HepG2 (cell line): ENCODE measurements at regions not wholly inside any gene's neighbourhood (a gene's known extent, or its start where the extent isn't known, plus 50 kb on each side); places are given as distances from the start of the nearest gene placed in this dataset.
A peak's percentile ranks its signal among the peaks of the same experiment; 100 is the strongest.

Source experiments
- ATAC-seq: fragments of 200-7000 bp; cut with Tn5 transposase; 3 replicates; pipeline ENCODE4 v1.9.1; 2020; ENCODE audit warnings: mild to moderate bottlenecking, moderate library complexity
- BruUV-seq: library from RNA; stranded (reverse); fragments of 400-500 nt; replicated peaks from 2 replicates; lab custom pipeline; 2021; lab: Mats Ljungman, UMichigan
- CTCF ChIA-PET: fragments of 300-600 bp; formaldehyde crosslinking; extraction: SDS; loops from one replicate; lab custom pipeline; 2021; ENCODE audit warnings: low total read pairs, inconsistent platforms, low intra/inter-chr PET ratio; lab: Yijun Ruan, JAX
- POLR2A ChIA-PET: fragments of 350-600 bp; sonication (Branson Sonifier 250); formaldehyde crosslinking; loops from one replicate; lab custom pipeline; 2020; ENCODE audit warnings: antibody characterized with exemption, inconsistent platforms; lab: Yijun Ruan, JAX
- DNase-seq: peaks from one replicate; pipeline ENCODE4 v3.0.0-alpha.2; 2015; ENCODE audit warnings: low spot score
- FAIRE-seq: peaks from 3 replicates; lab custom pipeline; 2011; peaks lifted over from hg19 to GRCh38; lab: Jason Lieb, UNC
- H2AFZ ChIP-seq: one replicate; pipeline ENCODE4 v1.6.1; 2011; ENCODE audit warnings: low read length, inconsistent platforms
- H3K27ac ChIP-seq: fragments of 300-600 bp; 3 replicates; pipeline ENCODE4 v1.8.0; 2011; ENCODE audit warnings: mixed run types, mild to moderate bottlenecking, mixed read lengths, low read length, inconsistent platforms; ENCODE audit not compliant: insufficient read depth; ENCODE audit errors: extremely low read length
- H3K27me3 ChIP-seq, 2 experiments: fragments of 200-600 bp in 1 of 2; 2 replicates in 1 of 2; 3 replicates in 1 of 2; pipeline versions ENCODE4 v1.6.0 to v1.8.0; 2011; ENCODE audit warnings: low read length in 2 of 2, mild to moderate bottlenecking in 2 of 2, moderate library complexity in 2 of 2, inconsistent platforms in 1 of 2; ENCODE audit not compliant: insufficient read depth in 2 of 2, control insufficient read depth in 1 of 2
- H3K36me3 ChIP-seq, 2 experiments: fragments of 200-600 bp in 1 of 2; replicated peaks in 1 of 2; 2 replicates in 1 of 2; 3 replicates in 1 of 2; pipeline versions ENCODE4 v1.5.1 to v1.8.0; 2011; ENCODE audit warnings: low read length in 2 of 2, inconsistent platforms in 1 of 2; ENCODE audit not compliant: insufficient read depth in 2 of 2, control insufficient read depth in 1 of 2
- H3K4me1 ChIP-seq: 2 replicates; pipeline ENCODE4 v1.5.1; 2012; ENCODE audit warnings: low read length, inconsistent platforms; ENCODE audit not compliant: insufficient read depth
- H3K4me2 ChIP-seq: 2 replicates; pipeline ENCODE4 v1.6.0; 2011; ENCODE audit warnings: low read depth, low read length, inconsistent platforms
- H3K4me3 ChIP-seq, 3 experiments: fragments of 200-600 bp in 1 of 3; sonication (generic), shearing (Covaris generic) in 1 of 3; replicated peaks in 1 of 3; 2 replicates each; pipeline ENCODE4 v1.5.1; 2011 to 2016; ENCODE audit warnings: low read length in 3 of 3, inconsistent platforms in 2 of 3, low read depth in 2 of 3, mild to moderate bottlenecking in 2 of 3, control low read depth in 1 of 3, mixed read lengths in 1 of 3; ENCODE audit not compliant: insufficient read depth in 1 of 3
- H3K79me2 ChIP-seq: one replicate; pipeline ENCODE4 v1.6.1; 2011; ENCODE audit warnings: low read length, inconsistent platforms; ENCODE audit not compliant: insufficient read depth
- H3K9ac ChIP-seq: 2 replicates; pipeline ENCODE4 v1.6.0; 2011; ENCODE audit warnings: mild to moderate bottlenecking, low read depth, low read length, inconsistent platforms; ENCODE audit not compliant: insufficient read depth
- H3K9me3 ChIP-seq: 2 replicates; pipeline ENCODE4 v1.5.1; 2012; ENCODE audit warnings: mild to moderate bottlenecking, low read length
- H4K20me1 ChIP-seq: 2 replicates; pipeline ENCODE4 v1.6.0; 2011; ENCODE audit warnings: inconsistent platforms, mild to moderate bottlenecking, low read length, moderate library complexity; ENCODE audit not compliant: insufficient read depth
- FUBP1 ChIP-seq: sonication (generic); formaldehyde crosslinking; IDR thresholded peaks from 2 replicates; pipeline ENCODE4 v1.5.1; 2020; ENCODE audit warnings: missing genetic modification reagents, mild to moderate bottlenecking, borderline replicate concordance
- NFE2 ChIP-seq: sonication (generic); formaldehyde crosslinking; IDR thresholded peaks from 2 replicates; pipeline ENCODE4 v1.4.0; 2020; ENCODE audit warnings: missing genetic modification reagents
- ONECUT2 ChIP-seq: sonication (generic); formaldehyde crosslinking; IDR thresholded peaks from 2 replicates; pipeline ENCODE4 v1.4.0; 2020; ENCODE audit warnings: missing genetic modification reagents
- PTBP1 ChIP-seq: fragments of 200-400 bp; formaldehyde crosslinking; IDR thresholded peaks from 2 replicates; pipeline ENCODE4 v1.6.1; 2018; ENCODE audit warnings: low read length, low read depth; ENCODE audit not compliant: poor library complexity, severe bottlenecking
- REST ChIP-seq, 2 experiments: IDR thresholded peaks; 2 replicates each; pipeline ENCODE4 v1.6.1; 2011 to 2012; ENCODE audit warnings: low read length in 2 of 2, borderline replicate concordance in 1 of 2, low read depth in 1 of 2, mild to moderate bottlenecking in 1 of 2, moderate library complexity in 1 of 2
- SETDB1 ChIP-seq: sonication (generic); formaldehyde crosslinking; IDR thresholded peaks from 2 replicates; pipeline ENCODE4 v1.5.1; 2020; ENCODE audit warnings: missing genetic modification reagents, mild to moderate bottlenecking, borderline replicate concordance
- STAG1 ChIP-seq: sonication (generic); formaldehyde crosslinking; IDR thresholded peaks from 2 replicates; pipeline ENCODE4 v1.4.0; 2020; ENCODE audit warnings: missing genetic modification reagents
- TSC22D2 ChIP-seq: sonication (generic); formaldehyde crosslinking; IDR thresholded peaks from 2 replicates; pipeline ENCODE4 v1.5.1; 2020; ENCODE audit warnings: missing genetic modification reagents, mild to moderate bottlenecking, borderline replicate concordance
- ZKSCAN1 ChIP-seq: fragments of 150-350 bp; IDR thresholded peaks from 2 replicates; pipeline ENCODE4 v1.6.1; 2014; ENCODE audit warnings: low read length
- ZNF331 ChIP-seq: sonication (generic); formaldehyde crosslinking; IDR thresholded peaks from 2 replicates; pipeline ENCODE4 v1.4.0; 2020; ENCODE audit warnings: missing genetic modification reagents
- ZNF761 ChIP-seq: sonication (generic); formaldehyde crosslinking; conservative IDR thresholded peaks from 2 replicates; pipeline ENCODE4 v1.4.0; 2020; ENCODE audit warnings: mild to moderate bottlenecking, missing genetic modification reagents
- ZNF850 ChIP-seq: sonication (generic); formaldehyde crosslinking; conservative IDR thresholded peaks from 2 replicates; pipeline ENCODE4 v1.9.0; 2021; ENCODE audit warnings: mild to moderate bottlenecking, missing genetic modification reagents
- WGBS: methylation state at CpG from one replicate; pipeline ENCODE4 v1.1.6; 2017; ENCODE audit warnings: low lambda C conversion rate; 5-methylcytosine and 5-hydroxymethylcytosine counted together
- in situ Hi-C: cut with HindIII; loops from 2 replicates; pipeline ENCODE4 v1.10.0; 2017; ENCODE audit warnings: low pct_unique_long_range_greater_than_20kb; ENCODE audit not compliant: extremely low pct_ligation_motif_present
- intact Hi-C: fragments of 100-400 bp; cut with micrococcal nuclease; formaldehyde crosslinking; loops from one replicate; pipeline ENCODE4 v1.10.0; 2022; ENCODE audit not compliant: unreplicated experiment
- TF ChIP-seq, protein P1 (sequence below): sonication (generic); formaldehyde crosslinking; IDR thresholded peaks from 2 replicates; pipeline ENCODE4 v1.5.0; 2020; ENCODE audit warnings: mild to moderate bottlenecking, low read depth, missing genetic modification reagents, borderline replicate concordance
- TF ChIP-seq, protein P2 (sequence below): IDR thresholded peaks from 2 replicates; pipeline ENCODE4 v1.4.0; 2020; ENCODE audit warnings: mild to moderate bottlenecking, missing genetic modification reagents

DNA sequence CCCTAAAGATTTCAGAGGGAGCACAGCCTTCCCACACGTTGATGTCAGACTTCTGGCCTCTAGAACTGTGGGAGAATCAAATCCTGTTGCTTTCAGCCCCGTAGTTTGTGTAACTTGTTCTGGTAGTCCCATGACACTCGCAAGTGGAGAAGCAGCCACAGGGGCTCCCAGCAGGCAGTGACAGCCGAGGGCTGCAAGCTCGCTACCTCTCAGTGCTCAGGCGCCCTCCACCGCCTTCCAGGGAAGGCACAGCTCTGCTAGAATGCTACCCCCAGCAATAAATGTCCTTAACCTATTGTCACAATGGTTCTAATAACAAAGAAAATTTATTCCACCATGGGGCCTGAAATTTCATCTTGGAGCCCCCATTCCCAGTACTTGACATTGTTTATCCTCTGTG, 143.1 kb upstream of the ZNF236 start (continued):
- no peak for TF ChIP-seq ZNF850 (CRISPR knock-in tag)
- TF ChIP-seq NFE2 (CRISPR knock-in tag), result no peak
- peak; percentile 60 for TF ChIP-seq STAG1 (CRISPR knock-in tag)
- no peak for TF ChIP-seq TSC22D2 (CRISPR knock-in tag)
- TF ChIP-seq ZKSCAN1, result no peak
- TF ChIP-seq, all 625 proteins: peak for 2

GRCh38 chr18:76678248-76678647, 144.1 kb upstream of the ZNF236 start:
- no peak overlapping the region for H3K4me3 ChIP-seq
- H3K27me3 ChIP-seq, result peaks cover under 1 to 50% of the 10 kb centered on the region in 2 experiments
- H3K36me3 ChIP-seq, result no peaks in the 10 kb centered on the region
- WGBS, result 23% methylated on average over 8 of the region's 8 CpGs
- no peaks in the 10 kb centered on the region for H4K20me1 ChIP-seq
- CTCF ChIA-PET, result no interaction called here
- FAIRE-seq (no peak), DNase-seq (no peak), ATAC-seq (no peak)
- no peaks in the 10 kb centered on the region for H3K4me1 ChIP-seq
- no peak overlapping the region for H3K27ac ChIP-seq
- no peak overlapping the region for H2AFZ ChIP-seq
- no peak overlapping the region for H3K9ac ChIP-seq
- in situ Hi-C loops (no loop called here), intact Hi-C loops (no loop called here)
- H3K79me2 ChIP-seq, result no peaks in the 10 kb centered on the region
- H3K4me2 ChIP-seq, result no peak overlapping the region
- POLR2A ChIA-PET, result no interaction called here
- no TSS peak for BruUV-seq
- no peaks in the 10 kb centered on the region for H3K9me3 ChIP-seq
- TF ChIP-seq ZNF761 (CRISPR knock-in tag) (no peak), PTBP1 (no peak), REST (IDR thresholded peaks at IDR 0.05; ENCODE audit: borderline replicate concordance in 1 of 2, low read depth in 1 of 2, low read length in 2 of 2) (no peak), FUBP1 (CRISPR knock-in tag) (no peak), ONECUT2 (no peak), SETDB1 (CRISPR knock-in tag) (no peak), ZNF331 (no peak)
- TF ChIP-seq, protein P1, sequence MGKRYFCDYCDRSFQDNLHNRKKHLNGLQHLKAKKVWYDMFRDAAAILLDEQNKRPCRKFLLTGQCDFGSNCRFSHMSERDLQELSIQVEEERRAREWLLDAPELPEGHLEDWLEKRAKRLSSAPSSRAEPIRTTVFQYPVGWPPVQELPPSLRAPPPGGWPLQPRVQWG (CRISPR knock-in tag), result no peak
- TF ChIP-seq, protein P2, sequence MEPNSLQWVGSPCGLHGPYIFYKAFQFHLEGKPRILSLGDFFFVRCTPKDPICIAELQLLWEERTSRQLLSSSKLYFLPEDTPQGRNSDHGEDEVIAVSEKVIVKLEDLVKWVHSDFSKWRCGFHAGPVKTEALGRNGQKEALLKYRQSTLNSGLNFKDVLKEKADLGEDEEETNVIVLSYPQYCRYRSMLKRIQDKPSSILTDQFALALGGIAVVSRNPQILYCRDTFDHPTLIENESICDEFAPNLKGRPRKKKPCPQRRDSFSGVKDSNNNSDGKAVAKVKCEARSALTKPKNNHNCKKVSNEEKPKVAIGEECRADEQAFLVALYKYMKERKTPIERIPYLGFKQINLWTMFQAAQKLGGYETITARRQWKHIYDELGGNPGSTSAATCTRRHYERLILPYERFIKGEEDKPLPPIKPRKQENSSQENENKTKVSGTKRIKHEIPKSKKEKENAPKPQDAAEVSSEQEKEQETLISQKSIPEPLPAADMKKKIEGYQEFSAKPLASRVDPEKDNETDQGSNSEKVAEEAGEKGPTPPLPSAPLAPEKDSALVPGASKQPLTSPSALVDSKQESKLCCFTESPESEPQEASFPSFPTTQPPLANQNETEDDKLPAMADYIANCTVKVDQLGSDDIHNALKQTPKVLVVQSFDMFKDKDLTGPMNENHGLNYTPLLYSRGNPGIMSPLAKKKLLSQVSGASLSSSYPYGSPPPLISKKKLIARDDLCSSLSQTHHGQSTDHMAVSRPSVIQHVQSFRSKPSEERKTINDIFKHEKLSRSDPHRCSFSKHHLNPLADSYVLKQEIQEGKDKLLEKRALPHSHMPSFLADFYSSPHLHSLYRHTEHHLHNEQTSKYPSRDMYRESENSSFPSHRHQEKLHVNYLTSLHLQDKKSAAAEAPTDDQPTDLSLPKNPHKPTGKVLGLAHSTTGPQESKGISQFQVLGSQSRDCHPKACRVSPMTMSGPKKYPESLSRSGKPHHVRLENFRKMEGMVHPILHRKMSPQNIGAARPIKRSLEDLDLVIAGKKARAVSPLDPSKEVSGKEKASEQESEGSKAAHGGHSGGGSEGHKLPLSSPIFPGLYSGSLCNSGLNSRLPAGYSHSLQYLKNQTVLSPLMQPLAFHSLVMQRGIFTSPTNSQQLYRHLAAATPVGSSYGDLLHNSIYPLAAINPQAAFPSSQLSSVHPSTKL, result no peak
